CD14-positive monocyte (primary cell): ENCODE measurements at regions not wholly inside any gene's neighbourhood (a gene's known extent, or its start where the extent isn't known, plus 50 kb on each side); places are given as distances from the start of the nearest gene placed in this dataset.
"Not testable (repeated sequence)": the region's sequence is repeated elsewhere in the genome, so short reads cannot be mapped to it uniquely, and the experiment has no call there.

Experiments used
- DNase-seq, 3 donors: peaks; one replicate each; pipeline ENCODE4 v3.0.0-alpha.2; 2011 to 2022
- H2AFZ ChIP-seq: 2 replicates; pipeline ENCODE4 v1.6.0; 2012; ENCODE audit warnings: mild to moderate bottlenecking, low read depth, low read length, inconsistent platforms; ENCODE audit not compliant: insufficient read depth, poor library complexity, severe bottlenecking
- H3K27ac ChIP-seq, 2 donors: 1 replicate in 1 of 2; 2 replicates in 1 of 2; pipeline ENCODE4 v1.5.1; 2012 to 2013; ENCODE audit warnings: low read length in 2 of 2, control low read depth in 1 of 2, inconsistent platforms in 1 of 2, low read depth in 1 of 2, mild to moderate bottlenecking in 1 of 2
- H3K27me3 ChIP-seq, 2 donors: one replicate each; pipeline versions ENCODE4 v1.6.0 to v1.6.1; 2011 to 2013; ENCODE audit warnings: low read length in 2 of 2; ENCODE audit not compliant: control insufficient read depth in 2 of 2, insufficient read depth in 2 of 2
- H3K36me3 ChIP-seq, 2 donors: replicated peaks in 1 of 2; 1 replicate in 1 of 2; 2 replicates in 1 of 2; pipeline versions ENCODE4 v1.5.1 to v1.6.1; 2012 to 2013; ENCODE audit warnings: low read length in 2 of 2, control low read depth in 1 of 2, inconsistent platforms in 1 of 2, mild to moderate bottlenecking in 1 of 2; ENCODE audit not compliant: insufficient read depth in 2 of 2, control insufficient read depth in 1 of 2
- H3K4me1 ChIP-seq, 2 donors: 1 replicate in 1 of 2; 2 replicates in 1 of 2; pipeline versions ENCODE4 v1.5.1 to v1.6.1; 2012 to 2013; ENCODE audit warnings: low read length in 2 of 2, control low read depth in 1 of 2, inconsistent platforms in 1 of 2, mild to moderate bottlenecking in 1 of 2, moderate library complexity in 1 of 2; ENCODE audit not compliant: insufficient read depth in 2 of 2, control insufficient read depth in 1 of 2
- H3K4me2 ChIP-seq: replicated peaks from 2 replicates; pipeline ENCODE3; 2012; ENCODE audit warnings: low read length, moderate library complexity, mild to moderate bottlenecking; ENCODE audit not compliant: poor library complexity, severe bottlenecking; ENCODE audit errors: extremely low read depth
- H3K4me3 ChIP-seq, 3 experiments: fragments of 200-600 bp in 1 of 3; sonication (generic) in 1 of 3; replicated peaks in 1 of 3; 1 replicate in 2 of 3; 2 replicates in 1 of 3; pipeline ENCODE4 v1.5.1; 2011 to 2013; ENCODE audit warnings: low read length in 3 of 3, mild to moderate bottlenecking in 3 of 3, control low read depth in 2 of 3, low read depth in 2 of 3, inconsistent platforms in 1 of 3, moderate library complexity in 1 of 3
- H3K79me2 ChIP-seq: 2 replicates; pipeline ENCODE4 v1.6.0; 2012; ENCODE audit warnings: mild to moderate bottlenecking, control low read depth, inconsistent platforms, low read length, moderate library complexity; ENCODE audit not compliant: insufficient read depth
- H3K9ac ChIP-seq: 2 replicates; pipeline ENCODE4 v1.6.0; 2017; ENCODE audit warnings: low read length, mild to moderate bottlenecking; ENCODE audit not compliant: insufficient read depth, poor library complexity, severe bottlenecking
- H3K9me3 ChIP-seq, 2 donors: replicated peaks in 1 of 2; 1 replicate in 1 of 2; 2 replicates in 1 of 2; pipeline versions ENCODE4 v1.5.1 to v1.6.1; 2012 to 2013; ENCODE audit warnings: low read length in 2 of 2, control low read depth in 1 of 2; ENCODE audit not compliant: control insufficient read depth in 1 of 2, insufficient read depth in 1 of 2
- H4K20me1 ChIP-seq: 2 replicates; pipeline ENCODE4 v1.6.0; 2012; ENCODE audit warnings: mild to moderate bottlenecking, low read length, control low read depth, moderate library complexity; ENCODE audit not compliant: insufficient read depth
- H3K27ac Mint-ChIP-seq, 7 donors: one replicate each; pipeline ENCODE4 v1.8.0; 2020; ENCODE audit warnings: mild to moderate bottlenecking in 7 of 7, mixed read lengths in 7 of 7, moderate library complexity in 6 of 7, inconsistent platforms in 2 of 7
- H3K27me3 Mint-ChIP-seq, 3 donors: one replicate each; pipeline ENCODE4 v1.8.0; 2021 to 2022; ENCODE audit warnings: low read depth in 3 of 3, mild to moderate bottlenecking in 3 of 3, mixed read lengths in 3 of 3, moderate library complexity in 3 of 3, inconsistent platforms in 1 of 3
- H3K36me3 Mint-ChIP-seq, 2 donors: one replicate each; pipeline ENCODE4 v1.8.0; 2020; ENCODE audit warnings: mixed read lengths in 2 of 2, inconsistent platforms in 1 of 2, mild to moderate bottlenecking in 1 of 2
- H3K4me1 Mint-ChIP-seq: one replicate; pipeline ENCODE4 v1.8.0; 2020; ENCODE audit warnings: mild to moderate bottlenecking, mixed read lengths
- H3K4me3 Mint-ChIP-seq, 2 donors: one replicate each; pipeline ENCODE4 v1.8.0; 2020; ENCODE audit warnings: mild to moderate bottlenecking in 2 of 2, mixed read lengths in 2 of 2, moderate library complexity in 1 of 2
- H3K9me3 Mint-ChIP-seq, 7 donors: one replicate each; pipeline ENCODE4 v1.8.0; 2020 to 2022; ENCODE audit warnings: mixed read lengths in 7 of 7, mild to moderate bottlenecking in 6 of 7, moderate library complexity in 6 of 7, inconsistent platforms in 2 of 7
- WGBS: methylation state at CpG from one replicate; pipeline ENCODE4 v1.1.5; 2013; ENCODE audit warnings: missing lambda C conversion rate; ENCODE audit not compliant: insufficient coverage; 5-methylcytosine and 5-hydroxymethylcytosine counted together
- intact Hi-C, 2 donors: fragments of 100-400 bp; cut with micrococcal nuclease; formaldehyde crosslinking; loops; one replicate each; pipeline versions ENCODE4 v1.15.0 to v1.15.1; 2023
- TF ChIP-seq, protein P1 (sequence below): fragments of 200-600 bp; IDR thresholded peaks from one replicate; pipeline ENCODE4 v1.8.0; 2022; ENCODE audit warnings: antibody characterized with exemption, mild to moderate bottlenecking

DNA sequence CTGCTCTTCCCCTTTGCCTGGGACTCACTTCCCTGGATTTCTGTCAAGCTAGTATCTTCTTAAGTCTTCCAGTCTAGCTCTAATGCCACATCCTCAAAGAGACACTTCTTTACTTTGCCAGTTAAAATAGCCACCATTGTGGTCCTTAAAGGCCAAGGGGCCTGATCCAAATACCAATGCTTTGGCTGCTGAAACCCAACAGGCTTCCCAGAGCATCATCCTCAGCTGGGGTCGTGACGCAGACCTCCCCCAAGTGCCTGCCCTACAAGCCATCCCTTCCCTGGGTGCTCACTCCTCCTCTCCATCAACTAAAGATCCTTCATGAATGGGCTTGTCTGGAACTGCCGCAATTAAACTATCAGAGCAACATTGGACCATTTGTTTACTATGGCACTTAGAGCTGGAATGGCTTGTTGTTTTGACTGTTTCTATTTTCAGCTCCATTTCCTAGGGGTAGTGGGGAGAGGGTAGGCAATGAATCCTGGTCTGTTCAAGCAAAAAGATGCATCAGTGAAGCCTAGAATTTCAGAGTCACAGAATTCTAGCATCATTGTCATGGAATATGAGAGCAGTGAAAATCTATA lies 79.6 kb upstream of the SIRPA start:
- Mint-ChIP-seq H3K4me1 (peaks cover 83% of the 10 kb centered on the region), H3K4me3 (no peak overlapping the region), H3K9me3 (peaks cover 0 to 2% (median 0%) of the 10 kb centered on the region in 7 donors), H3K27me3 (peaks cover 0 to 6% (median 1%) of the 10 kb centered on the region in 3 donors), H3K27ac (no peak overlapping the region), H3K36me3 (peaks cover 7 to 17% of the 10 kb centered on the region in 2 donors)
- Histone ChIP-seq H3K4me3 (no peak overlapping the region), H3K4me1 (peaks cover 77 to 83% of the 10 kb centered on the region in 2 donors), H3K27me3 (no peaks in the 10 kb centered on the region), H3K27ac (no peak overlapping the region), H3K79me2 (no peaks in the 10 kb centered on the region), H4K20me1 (no peaks in the 10 kb centered on the region), H3K4me2 (no peak overlapping the region), H3K9ac (no peak overlapping the region), H3K9me3 (no peaks in the 10 kb centered on the region), H2AFZ (no peak overlapping the region), H3K36me3 (no peaks in the 10 kb centered on the region)
- intact Hi-C loops, result no loop called here
- WGBS, result 94% methylated on average over 2 of the region's 3 CpGs
- DNase-seq, result no peak
- TF ChIP-seq, protein P1, sequence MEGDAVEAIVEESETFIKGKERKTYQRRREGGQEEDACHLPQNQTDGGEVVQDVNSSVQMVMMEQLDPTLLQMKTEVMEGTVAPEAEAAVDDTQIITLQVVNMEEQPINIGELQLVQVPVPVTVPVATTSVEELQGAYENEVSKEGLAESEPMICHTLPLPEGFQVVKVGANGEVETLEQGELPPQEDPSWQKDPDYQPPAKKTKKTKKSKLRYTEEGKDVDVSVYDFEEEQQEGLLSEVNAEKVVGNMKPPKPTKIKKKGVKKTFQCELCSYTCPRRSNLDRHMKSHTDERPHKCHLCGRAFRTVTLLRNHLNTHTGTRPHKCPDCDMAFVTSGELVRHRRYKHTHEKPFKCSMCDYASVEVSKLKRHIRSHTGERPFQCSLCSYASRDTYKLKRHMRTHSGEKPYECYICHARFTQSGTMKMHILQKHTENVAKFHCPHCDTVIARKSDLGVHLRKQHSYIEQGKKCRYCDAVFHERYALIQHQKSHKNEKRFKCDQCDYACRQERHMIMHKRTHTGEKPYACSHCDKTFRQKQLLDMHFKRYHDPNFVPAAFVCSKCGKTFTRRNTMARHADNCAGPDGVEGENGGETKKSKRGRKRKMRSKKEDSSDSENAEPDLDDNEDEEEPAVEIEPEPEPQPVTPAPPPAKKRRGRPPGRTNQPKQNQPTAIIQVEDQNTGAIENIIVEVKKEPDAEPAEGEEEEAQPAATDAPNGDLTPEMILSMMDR, result no peak

DNA sequence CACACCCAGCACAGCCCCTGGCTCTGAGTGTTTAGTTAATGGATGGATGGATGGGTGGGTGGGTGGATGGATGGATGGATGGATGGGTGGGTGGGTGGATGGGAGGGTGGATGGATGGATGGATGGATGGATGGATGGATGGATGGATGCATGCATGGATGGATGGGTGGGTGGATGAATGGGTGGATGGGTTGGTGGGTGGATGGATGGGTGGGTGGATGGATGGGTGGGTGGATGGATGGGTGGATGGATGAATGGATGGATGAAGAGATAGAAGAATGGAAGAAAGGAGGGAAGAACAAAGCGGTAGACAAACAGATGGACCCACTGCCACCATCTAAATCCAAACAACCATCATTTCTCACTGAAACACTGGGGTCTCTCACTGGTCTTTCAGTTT lies 80.3 kb upstream of the SIRPA start:
- H3K36me3 Mint-ChIP-seq, result peaks cover 13 to 24% of the 10 kb centered on the region in 2 donors
- H3K27ac ChIP-seq, H3K4me3 ChIP-seq, H3K9me3 Mint-ChIP-seq, H3K27me3 ChIP-seq, H2AFZ ChIP-seq, H3K27me3 Mint-ChIP-seq, H3K4me3 Mint-ChIP-seq, intact Hi-C loops, H3K36me3 ChIP-seq, H4K20me1 ChIP-seq, DNase-seq, H3K79me2 ChIP-seq, H3K4me2 ChIP-seq, H3K9me3 ChIP-seq, H3K9ac ChIP-seq: not testable (repeated sequence)
- WGBS, result no CpG with 5 or more reads among the region's 1 CpG
- H3K4me1 ChIP-seq, result peaks cover 77 to 83% of the 10 kb centered on the region in 2 donors
- peaks cover 83% of the 10 kb centered on the region for H3K4me1 Mint-ChIP-seq
- peak overlapping the region in 1 of 7 donors; percentile 17 for H3K27ac Mint-ChIP-seq
